Nephron (organoid): ENCODE measurements at regions not wholly inside any gene's neighbourhood (a gene's known extent, or its start where the extent isn't known, plus 50 kb on each side); places are given as distances from the start of the nearest gene placed in this dataset.
A peak's percentile ranks its signal among the peaks of the same experiment; 100 is the strongest.

ENCODE experiments used
- H3K27ac Mint-ChIP-seq, 3 experiments: 2 replicates each; pipeline ENCODE4 v1.8.0; 2020; ENCODE audit warnings: mixed read lengths in 3 of 3, mild to moderate bottlenecking in 2 of 3, moderate library complexity in 1 of 3
- H3K27me3 Mint-ChIP-seq: 2 replicates; pipeline ENCODE4 v1.8.0; 2021; ENCODE audit warnings: low read depth, mild to moderate bottlenecking, moderate library complexity, mixed read lengths
- H3K36me3 Mint-ChIP-seq: 2 replicates; pipeline ENCODE4 v1.8.0; 2020; ENCODE audit warnings: low read depth, mixed read lengths
- H3K4me1 Mint-ChIP-seq: 2 replicates; pipeline ENCODE4 v1.8.0; 2020; ENCODE audit warnings: mixed read lengths
- H3K4me3 Mint-ChIP-seq, 3 experiments: 2 replicates each; pipeline ENCODE4 v1.8.0; 2020; ENCODE audit warnings: mild to moderate bottlenecking in 3 of 3, mixed read lengths in 3 of 3, moderate library complexity in 2 of 3
- H3K9me3 Mint-ChIP-seq: 2 replicates; pipeline ENCODE4 v1.8.0; 2020; ENCODE audit warnings: mixed read lengths
- CTCF ChIP-seq, 3 experiments: fragments of 200-600 bp; sonication (generic); IDR thresholded peaks; one replicate each; pipeline ENCODE4 v1.5.0; 2021; ENCODE audit warnings: antibody characterized with exemption in 3 of 3; ENCODE audit not compliant: unreplicated experiment in 3 of 3

- no peaks in the 10 kb centered on the region for H3K36me3 Mint-ChIP-seq
- H3K4me1 Mint-ChIP-seq, result peaks cover 22% of the 10 kb centered on the region
- no peaks in the 10 kb centered on the region for H3K27me3 Mint-ChIP-seq
- no peak overlapping the region for H3K4me3 Mint-ChIP-seq
- no peak overlapping the region for H3K27ac Mint-ChIP-seq
- no peak for TF ChIP-seq CTCF (IDR thresholded peaks at IDR 0.05; ENCODE audit: unreplicated experiment in 3 of 3)
- H3K9me3 Mint-ChIP-seq, result no peaks in the 10 kb centered on the region
Measured at GRCh38 chr5:35309365-35310130, 79.3 kb upstream of the PRLR start.

- Mint-ChIP-seq H3K27ac (no peak overlapping the region), H3K4me1 (peaks cover 27% of the 10 kb centered on the region), H3K9me3 (no peaks in the 10 kb centered on the region), H3K27me3 (no peaks in the 10 kb centered on the region), H3K4me3 (no peak overlapping the region), H3K36me3 (no peaks in the 10 kb centered on the region)
- TF ChIP-seq CTCF (IDR thresholded peaks at IDR 0.05; ENCODE audit: unreplicated experiment in 3 of 3), result no peak
Measured at GRCh38 chr5:35308421-35308820, 78.1 kb upstream of the PRLR start.

- Mint-ChIP-seq H3K4me3 (no peak overlapping the region), H3K9me3 (no peaks in the 10 kb centered on the region), H3K27me3 (no peaks in the 10 kb centered on the region), H3K27ac (peak overlapping the region in 2 of 3 experiments; percentile 3 to 27), H3K4me1 (peaks cover 27% of the 10 kb centered on the region), H3K36me3 (no peaks in the 10 kb centered on the region)
- TF ChIP-seq CTCF (IDR thresholded peaks at IDR 0.05; ENCODE audit: unreplicated experiment in 3 of 3), result no peak
Measured at GRCh38 chr5:35306716-35307365, 76.6 kb upstream of the PRLR start.

GRCh38 chr5:35305336-35306020 lies 75.2 kb upstream of the PRLR start:
- Mint-ChIP-seq H3K27ac (peak overlapping the region in 2 of 3 experiments; percentile 17 to 48), H3K9me3 (no peaks in the 10 kb centered on the region), H3K36me3 (no peaks in the 10 kb centered on the region), H3K4me1 (peaks cover 27% of the 10 kb centered on the region), H3K27me3 (no peaks in the 10 kb centered on the region), H3K4me3 (no peak overlapping the region)
- TF ChIP-seq CTCF (IDR thresholded peaks at IDR 0.05; ENCODE audit: unreplicated experiment in 3 of 3), result no peak

GRCh38 chr5:35304291-35304690 lies 74.0 kb upstream of the PRLR start:
- Mint-ChIP-seq H3K27ac (peak overlapping the region in 1 of 3 experiments; percentile 17), H3K36me3 (no peaks in the 10 kb centered on the region), H3K9me3 (no peaks in the 10 kb centered on the region), H3K4me3 (no peak overlapping the region), H3K4me1 (peaks cover 22% of the 10 kb centered on the region), H3K27me3 (no peaks in the 10 kb centered on the region)
- no peak for TF ChIP-seq CTCF (IDR thresholded peaks at IDR 0.05; ENCODE audit: unreplicated experiment in 3 of 3)
